ENCODE measurements at regions not wholly inside any gene's neighbourhood (a gene's known extent, or its start where the extent isn't known, plus 50 kb on each side); places are given as distances from the start of the nearest gene placed in this dataset.
A peak's percentile ranks its signal among the peaks of the same experiment; 100 is the strongest.

- TF ChIP-seq POLR2A (IDR thresholded peaks at IDR 0.05), result no peak
- TF ChIP-seq, protein P1, sequence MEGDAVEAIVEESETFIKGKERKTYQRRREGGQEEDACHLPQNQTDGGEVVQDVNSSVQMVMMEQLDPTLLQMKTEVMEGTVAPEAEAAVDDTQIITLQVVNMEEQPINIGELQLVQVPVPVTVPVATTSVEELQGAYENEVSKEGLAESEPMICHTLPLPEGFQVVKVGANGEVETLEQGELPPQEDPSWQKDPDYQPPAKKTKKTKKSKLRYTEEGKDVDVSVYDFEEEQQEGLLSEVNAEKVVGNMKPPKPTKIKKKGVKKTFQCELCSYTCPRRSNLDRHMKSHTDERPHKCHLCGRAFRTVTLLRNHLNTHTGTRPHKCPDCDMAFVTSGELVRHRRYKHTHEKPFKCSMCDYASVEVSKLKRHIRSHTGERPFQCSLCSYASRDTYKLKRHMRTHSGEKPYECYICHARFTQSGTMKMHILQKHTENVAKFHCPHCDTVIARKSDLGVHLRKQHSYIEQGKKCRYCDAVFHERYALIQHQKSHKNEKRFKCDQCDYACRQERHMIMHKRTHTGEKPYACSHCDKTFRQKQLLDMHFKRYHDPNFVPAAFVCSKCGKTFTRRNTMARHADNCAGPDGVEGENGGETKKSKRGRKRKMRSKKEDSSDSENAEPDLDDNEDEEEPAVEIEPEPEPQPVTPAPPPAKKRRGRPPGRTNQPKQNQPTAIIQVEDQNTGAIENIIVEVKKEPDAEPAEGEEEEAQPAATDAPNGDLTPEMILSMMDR (IDR thresholded peaks at IDR 0.05), result peak in 2 of 12 donors; percentile 8
Observed at GRCh38 chr2:226023383-226023782, 623.9 kb downstream of the NYAP2 start.

All from heart left ventricle (tissue), 13 donors.